Heart left ventricle (tissue), 13 donors: ENCODE measurements at regions not wholly inside any gene's neighbourhood (a gene's known extent, or its start where the extent isn't known, plus 50 kb on each side); places are given as distances from the start of the nearest gene placed in this dataset.

ENCODE experiments used
- POLR2A ChIP-seq, 2 donors: fragments of 450-650 bp; IDR thresholded peaks; one replicate each; pipeline ENCODE4 v1.6.1; 2017; ENCODE audit warnings: antibody characterized with exemption in 2 of 2, mild to moderate bottlenecking in 2 of 2, moderate library complexity in 2 of 2
- TF ChIP-seq, protein P1 (sequence below), 12 donors: fragments of 200-600 bp; sonication (generic) in 4 of 12; IDR thresholded peaks; one replicate each; pipeline versions ENCODE4 v1.5.0 to v1.8.0; 2018 to 2022; ENCODE audit warnings: antibody characterized with exemption in 12 of 12, mild to moderate bottlenecking in 5 of 12
- donor health status: ischemic (EF 13 %, LVEDD 7.1; RV severe dilation, severe dysfunction).
- donor health status: DM: no; HTN: yes; CAD: no.
- donor health status: DM: no; HTN: no; CAD: no.
- donor health status: ischemic (EF 25% LVEDD 6.9; RV normal size, moderate dysfunction).
- donor health status: ischemic (EF 25% LVEDD 5.7; RV mildly dilated, moderate dysfunction).
- donor health status: ischemic (EF 35%, LVEDD 5.7; RV mildly dilated, moderate dysfunction).
- donor health status: nonischemic (EF 11% LVEDD 7.7; RV severe dilation, severe dysfunction).
- donor health status: DM: yes; HTN: yes; CAD: no.
- donor health status: PGD.
- donor health status: ischemic (EF 29% LVEDD 5.4; RV normal size, mild dysfunction).
- donor health status: nonischemic (EF 23%, LVEDD 6.1; RV moderate dilation, normal function).

DNA sequence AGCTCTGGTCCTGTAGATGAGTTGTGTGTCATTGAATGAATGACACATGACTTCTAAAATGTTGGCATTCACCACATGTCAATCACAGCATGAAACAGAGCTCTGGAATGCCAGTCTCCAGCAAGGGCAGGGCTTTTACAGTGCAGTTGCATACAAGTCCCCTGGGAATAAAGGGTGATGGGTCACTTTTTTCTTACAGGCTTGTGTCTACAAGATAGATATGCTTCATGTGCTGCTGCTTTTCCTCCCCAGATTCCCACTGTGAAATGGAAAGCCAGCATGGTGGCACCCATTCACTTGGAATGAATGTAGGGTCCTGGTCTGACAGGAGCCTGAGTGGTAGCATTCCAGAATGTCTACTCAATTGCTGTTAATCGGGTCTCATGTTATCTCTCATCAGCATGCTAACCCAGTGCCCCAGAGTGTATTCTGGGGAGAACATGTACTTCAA is 159.1 kb upstream of the KIT start:
- TF ChIP-seq, protein P1, sequence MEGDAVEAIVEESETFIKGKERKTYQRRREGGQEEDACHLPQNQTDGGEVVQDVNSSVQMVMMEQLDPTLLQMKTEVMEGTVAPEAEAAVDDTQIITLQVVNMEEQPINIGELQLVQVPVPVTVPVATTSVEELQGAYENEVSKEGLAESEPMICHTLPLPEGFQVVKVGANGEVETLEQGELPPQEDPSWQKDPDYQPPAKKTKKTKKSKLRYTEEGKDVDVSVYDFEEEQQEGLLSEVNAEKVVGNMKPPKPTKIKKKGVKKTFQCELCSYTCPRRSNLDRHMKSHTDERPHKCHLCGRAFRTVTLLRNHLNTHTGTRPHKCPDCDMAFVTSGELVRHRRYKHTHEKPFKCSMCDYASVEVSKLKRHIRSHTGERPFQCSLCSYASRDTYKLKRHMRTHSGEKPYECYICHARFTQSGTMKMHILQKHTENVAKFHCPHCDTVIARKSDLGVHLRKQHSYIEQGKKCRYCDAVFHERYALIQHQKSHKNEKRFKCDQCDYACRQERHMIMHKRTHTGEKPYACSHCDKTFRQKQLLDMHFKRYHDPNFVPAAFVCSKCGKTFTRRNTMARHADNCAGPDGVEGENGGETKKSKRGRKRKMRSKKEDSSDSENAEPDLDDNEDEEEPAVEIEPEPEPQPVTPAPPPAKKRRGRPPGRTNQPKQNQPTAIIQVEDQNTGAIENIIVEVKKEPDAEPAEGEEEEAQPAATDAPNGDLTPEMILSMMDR (IDR thresholded peaks at IDR 0.05) = no peak
- TF ChIP-seq POLR2A (IDR thresholded peaks at IDR 0.05) = no peak
